NCI-H510A treated with DMSO at 0.1 percent for 48 hours (cell line): ENCODE measurements at regions not wholly inside any gene's neighbourhood (a gene's known extent, or its start where the extent isn't known, plus 50 kb on each side); places are given as distances from the start of the nearest gene placed in this dataset.

Experiments used
- DNase-seq: peaks from one replicate; lab custom pipeline; 2025; lab: John Stamatoyannopoulos, UW

DNA sequence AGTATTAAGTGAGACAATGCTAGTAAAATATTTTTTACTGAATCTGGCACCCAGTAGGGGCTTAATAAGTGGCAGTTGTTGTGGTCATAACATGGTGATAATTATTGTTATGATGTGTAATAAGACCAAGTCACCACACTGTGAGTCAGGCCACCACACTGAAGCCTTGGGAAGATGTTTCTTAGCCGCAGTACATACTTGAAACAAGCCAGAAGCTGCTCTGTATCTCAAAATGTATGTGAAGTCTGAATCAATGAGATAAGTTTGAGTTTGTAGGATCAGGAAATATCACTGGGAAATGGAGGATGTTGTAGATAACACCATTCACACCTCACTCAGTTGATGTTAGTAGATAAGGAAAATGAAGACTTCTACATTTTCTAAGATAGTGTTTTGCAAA is 51.3 kb upstream of the PTPN3 start:
- DNase-seq = no peak

DNA sequence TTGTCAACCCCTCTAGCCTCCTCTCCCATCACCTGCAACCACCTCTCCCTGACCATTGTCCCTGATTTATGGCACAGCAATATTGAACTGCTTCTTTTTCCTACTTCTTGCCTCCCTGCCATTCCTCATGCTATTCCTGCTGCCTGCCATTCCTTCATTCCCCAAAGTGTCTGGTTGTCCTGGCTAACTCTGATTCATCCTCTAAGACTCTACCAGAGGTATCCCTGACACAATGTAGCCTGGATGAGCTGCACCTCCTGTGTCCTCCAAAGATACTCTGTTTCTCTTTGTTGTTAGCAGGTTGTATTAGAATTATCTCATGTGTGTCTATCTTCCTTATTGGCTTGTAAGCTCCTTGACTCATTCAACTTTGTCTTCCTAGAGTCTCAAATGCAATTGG is 53.5 kb upstream of the PTPN3 start:
- no peak for DNase-seq

DNA sequence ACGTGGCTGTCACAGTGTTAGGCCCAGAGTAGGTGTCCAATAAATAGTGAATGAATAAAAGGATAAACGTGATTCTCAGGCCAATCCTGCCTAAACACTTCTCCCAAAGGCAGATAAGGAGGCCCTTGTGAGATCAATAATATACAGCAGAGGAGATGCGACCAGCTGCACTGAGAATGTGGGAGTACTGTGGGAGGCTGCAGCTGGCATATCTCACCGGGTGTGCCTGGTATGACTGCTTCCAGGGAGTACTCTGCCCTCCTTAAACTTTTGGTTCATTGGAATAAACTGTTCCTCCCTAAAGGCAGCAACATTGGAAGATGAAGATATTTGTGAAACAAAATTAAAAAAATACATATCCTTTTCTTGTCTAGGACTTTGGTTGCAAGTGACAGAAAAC is 57.1 kb upstream of the PTPN3 start:
- no peak for DNase-seq

DNA sequence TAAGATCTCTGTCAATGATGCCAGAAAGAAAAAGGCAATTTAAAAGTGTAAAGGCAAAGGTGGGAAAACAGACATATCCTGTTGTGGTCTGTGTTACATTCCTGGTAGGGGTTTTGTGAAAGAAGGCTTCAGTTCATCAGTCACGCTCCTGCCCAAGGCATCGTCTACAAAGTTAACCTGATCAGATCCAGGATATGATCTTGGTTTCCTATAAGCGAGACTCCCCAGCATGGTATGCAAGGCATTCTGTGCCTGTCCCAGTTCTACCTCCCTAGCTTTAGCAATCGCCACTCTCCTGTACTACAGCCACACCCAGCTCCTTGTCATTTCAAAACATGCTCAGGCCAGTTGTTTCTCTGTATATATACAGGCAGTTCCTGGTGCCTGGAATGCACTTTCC is 58.0 kb upstream of the PTPN3 start:
- no peak for DNase-seq

DNA sequence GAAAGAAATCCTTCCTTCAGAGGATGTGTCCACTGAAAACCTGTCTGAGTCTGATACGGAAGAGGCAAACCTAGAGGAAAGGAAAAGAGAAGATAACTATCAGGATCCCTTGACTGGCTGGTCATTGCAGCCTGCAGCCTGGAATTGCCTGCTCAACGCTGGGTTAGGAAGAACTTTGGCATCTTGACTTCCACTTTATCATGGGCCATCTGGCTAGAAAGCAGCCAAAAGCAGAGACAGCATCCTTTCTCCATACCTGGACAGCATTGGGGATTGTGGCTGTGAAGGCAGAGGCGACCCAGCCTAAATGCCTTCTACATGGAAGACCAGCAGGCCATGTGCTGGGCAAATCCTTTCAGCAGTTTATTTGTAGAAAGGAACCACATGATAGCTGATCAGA is 58.7 kb upstream of the PTPN3 start:
- DNase-seq = no peak

DNA sequence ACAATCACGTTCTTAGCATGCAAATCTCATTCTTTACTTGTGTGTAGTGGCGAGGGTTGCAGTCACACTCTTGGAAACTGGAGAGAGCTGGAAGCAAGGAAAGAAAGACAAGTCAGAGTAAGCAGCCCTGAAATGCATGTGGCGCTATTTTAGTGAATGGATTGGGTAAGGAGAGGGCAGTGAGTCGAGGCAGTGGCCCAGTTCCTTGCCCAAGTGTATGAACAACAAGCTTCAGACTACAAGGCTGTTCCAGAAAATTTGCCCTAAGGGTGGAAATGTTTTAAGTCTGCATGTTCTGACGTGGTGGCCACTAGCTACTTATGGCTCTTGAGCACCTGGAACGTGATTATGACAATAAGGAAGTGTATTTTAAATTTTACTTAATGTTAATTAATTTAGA is 59.4 kb upstream of the PTPN3 start:
- DNase-seq = no peak

DNA sequence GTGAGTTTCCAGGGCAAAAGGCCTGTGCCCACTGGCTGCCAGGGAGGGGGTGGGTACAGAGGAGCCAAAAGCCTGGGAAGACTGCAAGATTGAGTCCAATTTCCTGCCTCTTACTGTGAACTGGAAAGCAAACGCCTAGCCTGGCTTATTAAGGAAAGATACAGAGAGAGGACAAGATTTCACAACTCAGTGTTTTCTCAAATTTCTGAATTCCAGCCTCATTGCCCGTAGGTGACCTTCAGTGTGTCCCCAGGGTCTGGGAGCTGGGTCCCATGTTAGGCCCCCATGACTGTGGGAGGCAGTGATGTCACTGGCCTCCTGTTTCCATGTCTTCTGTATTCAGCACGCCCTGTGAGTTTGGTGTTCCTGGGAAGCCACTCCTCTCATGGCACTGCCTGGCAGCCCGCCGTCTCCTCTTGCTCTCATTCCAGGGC is 60.6 kb upstream of the PTPN3 start:
- no peak for DNase-seq

DNA sequence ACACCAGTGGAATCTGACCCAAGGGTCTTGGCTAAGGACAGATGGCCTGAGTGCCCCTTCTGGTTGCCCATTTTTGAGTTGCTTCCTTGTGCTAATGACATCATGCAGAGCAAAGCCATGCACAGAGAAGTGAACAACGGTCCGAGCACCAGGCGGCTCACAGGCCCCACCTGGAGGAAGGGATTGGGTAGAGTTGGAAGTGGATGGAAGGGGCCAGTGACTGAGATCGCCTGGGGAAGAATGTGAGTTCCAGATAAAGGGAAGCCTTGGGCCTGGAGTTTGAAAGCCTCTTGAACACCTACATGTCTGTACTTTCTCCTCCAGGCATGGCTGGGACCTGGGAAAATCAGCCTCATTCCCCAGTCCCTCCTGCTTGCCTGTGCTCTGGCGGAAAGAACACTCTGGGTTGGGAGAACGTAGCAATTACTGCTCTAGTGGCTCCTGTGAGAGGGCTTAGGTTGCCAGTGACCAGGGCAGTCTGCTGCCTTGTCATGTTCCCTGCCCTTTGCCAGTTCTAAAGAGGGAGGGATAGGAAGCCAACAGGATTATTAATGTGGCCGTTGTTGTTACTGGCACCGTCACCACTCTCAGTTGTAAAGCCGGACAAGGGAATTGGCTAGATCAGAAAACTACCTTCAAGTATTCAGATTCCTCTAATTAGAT is 62.5 kb upstream of the PTPN3 start:
- no peak for DNase-seq

DNA sequence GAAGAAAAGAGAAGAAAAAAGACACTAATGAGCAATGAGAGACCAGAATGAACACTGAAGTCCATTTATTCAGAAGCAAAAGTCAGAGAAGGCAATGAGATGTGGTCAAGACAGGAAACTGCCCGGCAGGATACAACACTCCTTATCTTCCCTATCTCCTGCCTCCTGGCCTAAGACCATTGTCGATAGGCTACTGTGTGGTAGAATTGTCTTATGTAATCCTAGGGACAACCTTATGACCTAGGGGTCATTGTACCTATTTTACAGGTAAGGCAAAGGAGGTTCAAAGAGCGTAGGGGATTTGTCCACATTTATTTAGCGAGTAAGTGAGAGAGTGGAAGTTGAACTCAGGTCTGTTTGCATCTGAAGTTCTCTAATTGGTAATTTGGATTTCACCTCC is 63.0 kb upstream of the PTPN3 start:
- no peak for DNase-seq

DNA sequence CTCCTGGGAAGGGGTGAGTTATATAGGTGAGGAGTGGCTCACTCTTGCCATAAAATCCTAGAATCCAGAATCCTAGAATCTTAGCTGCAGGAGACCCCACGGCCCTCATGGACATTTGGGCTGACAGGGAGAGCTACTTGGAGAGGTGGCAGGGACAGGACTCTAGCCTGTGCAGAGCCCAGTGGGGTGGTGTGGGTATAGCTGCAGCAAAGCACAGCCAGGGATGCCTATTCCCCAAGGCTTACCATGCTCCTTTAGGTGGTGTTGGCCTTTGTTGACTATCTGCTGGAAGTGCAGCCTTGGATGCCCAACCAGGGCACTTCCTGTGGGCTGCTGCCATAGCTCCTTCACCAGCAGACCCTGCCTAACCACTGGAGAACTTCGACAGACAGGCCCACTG is 70.0 kb upstream of the PTPN3 start:
- DNase-seq = no peak

DNA sequence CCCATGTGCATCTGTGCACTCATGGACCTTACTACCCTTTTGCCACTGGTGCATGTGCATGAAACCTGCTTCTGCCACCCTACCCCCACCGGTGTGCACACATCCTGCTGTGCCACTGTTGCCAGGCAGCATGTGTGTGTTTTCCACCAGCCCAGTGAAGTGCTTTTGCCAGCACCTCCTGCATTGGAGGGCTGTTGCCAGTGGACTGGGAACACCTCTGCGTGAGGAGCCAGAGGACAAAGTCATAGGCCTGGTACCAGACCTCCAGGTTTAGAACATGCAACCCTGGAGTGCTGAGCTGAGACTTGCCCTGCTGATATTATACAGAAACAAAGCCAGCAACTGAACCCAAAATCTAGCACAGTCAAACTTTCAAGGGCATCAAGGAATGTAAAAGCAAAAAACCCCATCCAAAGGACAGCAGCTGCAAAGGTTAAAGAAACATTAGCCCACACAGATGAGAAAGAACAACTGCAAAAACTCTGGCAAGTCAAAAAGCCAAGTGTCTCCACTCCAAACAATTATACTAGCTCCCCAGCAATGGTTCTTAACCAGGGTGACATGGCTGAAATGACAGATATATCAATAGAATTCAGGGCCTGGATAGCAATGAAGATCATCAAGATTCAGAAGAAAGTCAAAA is 70.6 kb upstream of the PTPN3 start:
- DNase-seq = no peak

DNA sequence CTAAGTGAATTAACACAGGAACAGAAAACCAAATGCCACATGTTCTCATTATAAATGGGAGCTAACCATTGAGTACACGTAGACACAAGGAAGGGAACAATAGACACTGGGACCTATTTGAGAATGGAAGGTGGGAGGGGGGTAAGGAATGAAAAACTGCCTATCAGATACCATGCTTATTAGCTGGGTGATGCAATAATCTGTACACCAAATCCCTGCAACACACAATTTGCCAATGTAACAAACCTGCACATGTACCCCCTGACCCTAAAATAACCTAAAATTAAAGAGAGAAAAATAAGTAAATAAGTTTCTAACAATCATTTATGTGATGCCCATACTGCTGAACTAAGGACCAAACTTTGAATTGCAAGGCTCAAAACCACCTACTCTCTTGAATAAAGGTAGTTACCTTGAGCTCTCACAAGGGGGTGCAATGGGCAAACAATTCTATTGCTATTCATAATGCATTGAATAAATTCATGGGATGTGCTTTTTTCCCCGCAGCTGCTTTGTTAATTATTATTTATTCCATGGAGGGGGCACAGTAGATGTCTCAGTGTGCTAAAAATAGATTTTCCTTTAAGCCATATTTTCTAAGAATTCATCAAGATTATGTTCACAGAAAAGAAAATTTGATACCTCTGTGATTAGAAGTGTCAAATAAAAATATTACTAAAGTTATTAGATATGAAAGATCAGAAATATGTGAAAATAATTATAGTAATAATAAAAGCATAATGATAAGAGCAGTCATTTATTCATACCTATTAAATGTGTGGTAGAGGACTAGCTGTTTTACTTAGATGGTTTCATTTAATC is 76.2 kb upstream of the PTPN3 start:
- DNase-seq = peak; percentile 72

DNA sequence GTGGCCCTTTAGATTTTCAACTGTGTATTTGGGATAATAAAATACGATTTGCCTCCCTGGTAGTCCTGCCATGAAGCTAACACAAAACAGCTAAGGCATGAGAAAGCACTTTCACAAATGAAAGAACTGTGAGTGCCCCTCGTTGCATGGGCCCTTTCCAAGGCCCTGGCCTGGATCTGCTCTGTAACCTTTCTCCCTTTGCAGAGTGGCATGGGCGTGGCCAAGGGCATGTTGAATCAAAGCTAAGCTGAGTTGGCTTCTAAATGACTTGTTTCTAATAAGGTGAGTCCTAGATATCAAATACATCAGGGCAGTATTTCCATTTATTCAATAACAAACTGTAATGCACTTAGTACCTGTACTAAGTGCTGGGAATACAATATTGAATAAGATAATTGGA is 78.7 kb upstream of the PTPN3 start:
- DNase-seq = no peak

DNA sequence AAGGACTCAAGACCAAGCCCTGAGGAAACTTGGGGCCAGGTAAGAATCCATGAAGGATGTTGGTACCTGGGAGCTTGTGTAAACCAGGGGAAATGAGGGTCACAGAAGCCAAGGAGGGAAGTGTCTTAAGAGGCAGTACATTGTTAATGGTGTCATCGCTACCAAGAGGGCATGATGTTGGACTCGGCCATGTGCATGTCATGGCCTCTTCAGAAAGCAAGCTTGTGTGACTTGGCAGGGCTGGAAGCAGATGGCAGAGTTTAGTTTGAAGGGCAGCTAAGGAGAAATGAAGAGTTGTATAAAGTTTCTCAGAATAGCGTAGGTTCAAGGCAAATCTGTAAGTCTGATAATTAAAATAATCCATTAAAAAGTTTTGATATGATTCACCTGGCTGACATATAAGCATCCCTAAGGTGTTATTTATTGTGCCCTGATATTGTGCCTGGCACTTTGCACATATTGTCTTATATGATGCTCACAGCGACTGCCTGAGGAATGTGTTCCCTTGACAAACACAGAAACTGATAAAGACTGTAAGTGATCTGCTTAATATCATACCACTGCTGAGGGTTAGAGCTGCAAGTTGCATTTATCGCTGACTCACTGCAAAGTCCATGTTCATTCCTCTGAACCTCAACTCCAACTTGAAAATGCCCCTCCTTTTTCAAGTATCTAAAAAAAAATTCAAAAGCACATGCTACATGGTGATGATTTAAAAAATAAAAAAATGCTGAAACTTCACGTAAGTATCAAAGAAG is 81.3 kb upstream of the PTPN3 start:
- no peak for DNase-seq

DNA sequence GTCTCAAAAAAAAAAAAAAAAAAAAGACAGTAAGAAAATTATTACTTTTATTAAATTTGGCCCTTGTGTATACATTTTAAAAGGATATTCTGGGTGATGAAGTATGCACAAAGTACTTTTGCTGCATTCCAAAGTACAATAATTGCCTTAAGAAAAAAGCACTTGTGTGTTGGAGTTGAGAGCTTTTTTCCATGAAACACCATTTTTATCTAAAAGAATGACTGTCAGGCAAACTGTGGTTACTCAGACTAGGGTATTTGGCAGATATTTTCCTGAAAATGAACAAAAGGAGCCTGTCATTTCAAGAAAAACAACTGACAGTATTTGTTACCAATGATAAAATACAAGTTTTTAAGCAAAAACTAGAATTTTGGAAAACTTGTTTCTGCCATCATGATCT is 84.3 kb upstream of the PTPN3 start:
- DNase-seq = no peak

DNA sequence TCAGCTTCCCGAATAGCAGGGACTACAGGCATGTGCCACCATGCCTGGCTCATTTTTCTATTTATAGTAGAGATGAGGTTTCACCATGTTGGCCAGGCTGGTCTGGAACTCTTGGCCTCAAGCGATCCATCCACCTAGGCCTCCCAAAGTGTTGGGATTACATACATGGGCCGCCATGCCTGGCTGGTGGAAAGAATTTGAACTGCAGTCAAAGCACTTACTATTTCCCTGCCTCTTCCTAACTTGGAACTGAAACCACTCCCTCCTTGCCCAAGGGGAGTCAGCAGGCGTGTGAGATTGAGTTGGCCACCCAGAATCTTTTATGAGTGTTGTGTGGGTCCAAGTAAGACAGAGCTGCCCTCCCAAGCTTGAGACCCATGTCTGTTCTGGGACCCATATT is 86.1 kb upstream of the PTPN3 start:
- no peak for DNase-seq

DNA sequence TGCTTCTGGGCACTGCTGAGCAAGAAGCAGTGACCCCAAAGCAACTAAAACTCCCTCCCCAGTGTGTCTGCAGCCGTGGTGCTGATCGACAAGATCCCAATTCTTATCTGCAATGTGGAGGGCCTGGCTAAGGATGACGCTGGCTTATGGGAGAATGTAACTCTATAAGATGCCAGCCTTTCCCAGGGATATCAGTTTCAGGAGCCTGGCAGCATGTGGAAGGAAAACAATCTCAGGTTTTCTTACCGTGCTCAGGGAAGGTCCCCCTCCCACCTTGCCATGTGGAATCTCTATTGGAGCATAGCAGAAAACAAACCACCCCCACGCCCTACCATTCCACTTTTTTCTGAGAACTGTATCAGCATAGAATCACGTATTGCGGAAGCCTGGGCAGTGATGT is 87.7 kb upstream of the PTPN3 start:
- DNase-seq = no peak

DNA sequence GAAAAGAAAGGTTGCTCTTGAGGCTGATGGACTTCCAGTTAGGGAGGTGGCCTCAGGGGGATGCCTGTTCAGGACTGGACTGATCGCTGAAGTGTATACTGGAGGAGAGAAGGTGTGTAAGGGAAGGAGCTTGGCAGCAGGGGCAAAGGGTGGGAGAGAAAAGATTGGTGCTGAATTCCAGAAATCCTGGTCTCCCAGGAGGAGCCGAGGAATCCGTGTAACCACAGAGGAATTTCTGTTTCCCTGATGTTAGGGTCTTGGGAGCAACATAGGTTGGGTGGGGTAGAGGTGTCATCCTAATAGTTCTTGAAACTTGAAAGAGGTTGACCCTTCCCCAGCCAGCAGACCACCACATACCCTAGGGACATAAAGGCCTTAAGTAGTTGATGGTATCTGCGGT is 88.9 kb upstream of the PTPN3 start:
- DNase-seq = no peak

DNA sequence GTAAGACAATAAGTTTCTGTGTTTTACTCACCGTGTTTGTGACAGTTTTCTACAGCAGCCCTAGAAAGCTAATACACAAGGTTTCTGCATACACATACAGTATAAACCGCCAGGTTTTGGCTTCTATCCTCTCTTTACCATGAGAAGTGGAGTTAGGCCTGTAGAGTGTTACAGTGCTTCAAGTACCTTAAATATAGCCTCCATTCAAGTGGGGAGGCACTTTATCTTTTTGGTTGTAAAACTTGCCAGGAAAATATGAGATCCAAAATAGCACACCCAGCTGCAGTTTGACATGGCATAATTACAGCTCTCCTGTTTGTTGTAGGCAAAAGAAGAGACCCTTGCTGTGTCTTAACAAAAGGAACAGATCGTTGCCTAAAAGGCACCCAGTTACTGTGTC is 90.3 kb upstream of the PTPN3 start:
- DNase-seq = no peak

DNA sequence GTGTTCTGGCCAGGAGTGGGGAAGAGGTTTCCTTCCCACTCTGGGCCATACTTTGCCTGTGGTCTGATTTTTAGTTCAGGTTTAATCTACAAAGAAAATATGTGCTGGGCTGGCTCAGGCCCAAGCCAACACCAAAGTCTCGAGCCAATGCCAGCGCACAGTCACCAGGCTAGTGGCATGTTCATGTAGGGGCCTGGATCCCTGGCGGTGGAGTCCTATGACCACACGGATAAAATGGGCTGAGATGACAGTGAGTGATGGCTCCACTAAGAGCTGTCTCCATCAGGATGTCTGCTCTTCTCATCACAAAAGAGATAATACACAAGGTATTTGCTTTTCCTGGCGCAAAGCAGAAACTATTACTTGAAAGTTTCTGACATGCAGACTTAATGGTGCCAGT is 92.9 kb upstream of the PTPN3 start:
- DNase-seq = no peak

DNA sequence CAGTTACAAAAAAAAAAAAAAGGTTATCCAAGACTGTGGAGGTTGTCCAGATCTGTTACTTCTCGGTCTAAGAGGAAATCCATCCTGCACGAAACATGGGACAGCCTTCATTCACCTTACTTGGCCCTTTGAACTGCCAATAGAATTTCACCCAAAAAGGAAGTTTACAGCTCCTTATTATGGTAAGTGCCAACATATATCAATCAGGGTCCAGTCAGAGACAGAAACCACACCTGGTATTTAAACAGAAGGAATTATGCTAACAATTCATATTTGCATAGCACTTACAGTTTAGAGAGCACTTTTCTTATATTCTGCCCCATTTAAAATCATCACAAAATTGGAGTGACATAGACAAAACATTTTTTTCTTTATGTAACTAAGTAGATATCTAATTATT is 93.6 kb upstream of the PTPN3 start:
- DNase-seq = no peak

DNA sequence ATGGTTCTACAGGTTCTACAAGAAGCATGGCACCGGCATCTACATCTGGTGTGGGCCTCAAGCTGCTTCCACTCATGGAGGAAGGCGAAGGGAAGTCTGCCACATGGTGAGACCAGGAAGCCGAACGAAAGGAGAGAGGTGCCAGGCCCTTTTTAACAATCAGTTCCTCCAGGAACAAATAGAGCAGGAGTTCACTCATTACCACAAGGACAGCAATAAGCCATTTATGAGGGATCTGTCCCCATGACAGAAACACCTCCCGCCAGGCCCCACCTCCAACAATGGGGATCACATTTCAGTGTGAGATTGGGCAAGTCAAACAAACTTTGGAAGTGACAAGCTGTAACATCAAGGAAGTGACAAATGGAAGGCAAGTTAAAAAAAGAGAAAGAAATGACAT is 95.5 kb upstream of the PTPN3 start:
- DNase-seq = no peak

DNA sequence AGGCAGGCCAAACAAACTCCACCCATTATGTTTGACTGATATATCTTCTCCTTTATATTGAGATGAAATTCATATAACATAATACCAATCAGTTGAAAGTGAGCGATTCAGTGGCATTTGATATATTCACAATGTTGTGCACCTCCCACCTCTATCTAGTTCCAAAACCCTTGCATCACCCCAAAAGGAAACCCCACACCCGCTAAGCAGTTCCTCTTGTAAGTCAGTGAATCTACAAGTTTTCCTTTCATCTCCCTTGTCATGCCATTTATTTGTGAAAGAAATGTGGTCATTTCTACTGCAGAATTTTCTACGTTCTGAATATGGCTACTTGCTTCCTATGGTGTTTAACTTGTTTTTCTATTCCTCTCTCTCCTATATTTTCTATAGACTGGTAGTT is 99.4 kb upstream of the PTPN3 start:
- DNase-seq = no peak
